ENCODE measurements at regions not wholly inside any gene's neighbourhood (a gene's known extent, or its start where the extent isn't known, plus 50 kb on each side); places are given as distances from the start of the nearest gene placed in this dataset.

DNA sequence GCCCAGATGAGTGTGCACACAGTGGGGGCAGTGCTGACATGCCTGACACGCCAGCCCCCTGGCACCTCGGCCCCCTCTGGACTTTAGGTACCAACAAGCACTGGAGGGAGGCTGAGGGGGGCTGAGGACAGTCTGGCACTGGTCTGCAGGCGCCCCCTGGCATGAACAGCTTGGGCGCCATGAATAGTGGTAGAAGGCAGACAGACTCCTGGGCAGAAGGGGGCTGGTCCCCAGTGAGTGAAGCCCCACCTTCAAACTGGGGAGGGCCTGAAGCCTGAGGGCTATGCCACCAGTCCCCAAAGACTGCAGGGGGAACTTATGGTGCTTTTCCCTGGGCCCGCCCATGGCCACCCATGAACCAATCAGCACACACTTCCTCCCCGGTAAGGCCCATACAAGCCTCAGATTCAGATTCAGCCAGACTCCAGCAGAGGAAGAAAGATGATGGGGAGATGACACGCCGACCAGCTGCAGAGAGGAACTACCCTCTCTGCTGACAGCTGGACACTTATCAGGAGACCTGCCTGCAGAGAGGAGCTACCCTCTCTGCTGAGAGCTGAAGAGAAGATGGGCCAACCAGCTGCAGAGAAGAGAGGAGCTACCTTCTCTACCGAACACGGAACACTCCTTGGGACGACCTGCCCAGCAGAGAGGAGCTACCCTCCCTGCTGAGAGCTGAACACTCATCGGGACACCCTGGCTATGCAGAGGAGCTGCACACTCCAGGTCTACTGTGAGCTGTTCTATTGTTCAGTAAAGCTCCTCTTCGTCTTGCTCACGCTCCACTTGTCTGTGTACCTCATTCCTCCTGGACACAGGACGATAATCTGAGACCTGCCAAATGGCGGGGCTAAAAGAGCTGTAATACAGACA, 324.5 kb downstream of the PCNX1 start:
- Histone ChIP-seq H3K4me3 (ENCODE audit: low read length) (no peak overlapping the region), H3K27ac (ENCODE audit: low read depth, low read length) (no peak overlapping the region), H3K27me3 (ENCODE audit: control insufficient read depth, insufficient read depth, low read length) (no peaks in the 10 kb centered on the region), H3K9ac (ENCODE audit: low read length) (no peak overlapping the region), H3K4me1 (ENCODE audit: control insufficient read depth, insufficient read depth, low read length) (no peaks in the 10 kb centered on the region), H3K36me3 (ENCODE audit: control insufficient read depth, insufficient read depth, low read length) (no peaks in the 10 kb centered on the region)

DNA sequence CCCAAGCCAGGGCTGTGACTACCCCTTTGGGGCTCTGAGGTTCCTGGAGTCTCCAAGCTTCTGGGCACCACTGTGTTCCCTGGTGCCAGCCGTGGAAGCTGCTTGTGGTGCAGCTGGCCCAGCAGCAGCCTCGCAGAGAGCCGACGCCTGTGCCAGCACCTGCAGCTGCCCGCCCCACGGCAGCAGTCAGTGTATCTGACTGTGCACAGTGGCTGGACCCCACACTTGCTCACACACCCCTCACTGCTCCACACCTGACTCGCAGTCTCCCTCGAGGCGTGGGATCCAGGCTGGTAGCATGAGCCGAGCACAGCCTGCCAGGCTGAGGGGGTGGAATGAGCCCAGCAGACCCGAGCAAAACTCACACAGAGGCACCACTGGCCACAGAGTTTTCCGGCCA, 325.2 kb downstream of the PCNX1 start:
- no peak overlapping the region for H3K9ac ChIP-seq (ENCODE audit: low read length)
- H3K27me3 ChIP-seq (ENCODE audit: control insufficient read depth, insufficient read depth, low read length), result no peaks in the 10 kb centered on the region
- no peak overlapping the region for H3K4me3 ChIP-seq (ENCODE audit: low read length)
- H3K4me1 ChIP-seq (ENCODE audit: control insufficient read depth, insufficient read depth, low read length), result no peaks in the 10 kb centered on the region
- H3K36me3 ChIP-seq (ENCODE audit: control insufficient read depth, insufficient read depth, low read length), result no peaks in the 10 kb centered on the region
- no peak overlapping the region for H3K27ac ChIP-seq (ENCODE audit: low read depth, low read length)

DNA sequence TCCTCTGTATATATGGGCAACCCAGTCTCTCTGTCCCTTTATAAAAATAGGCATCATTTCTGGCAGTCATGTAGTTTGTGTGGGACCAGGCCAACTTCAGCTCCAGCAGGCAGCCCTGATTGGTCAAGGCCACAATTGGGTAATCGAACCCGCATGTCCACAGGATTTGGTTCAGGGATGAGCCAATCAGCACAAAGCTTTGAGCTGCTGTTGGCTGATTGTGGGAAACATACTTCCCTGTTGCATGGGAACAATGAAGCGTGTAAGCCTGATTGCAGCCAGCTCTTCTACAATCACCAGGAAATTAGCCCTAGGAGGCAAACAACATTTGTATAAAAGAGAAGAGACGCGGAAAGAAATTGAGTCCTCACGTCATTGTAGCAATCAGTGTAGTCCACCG, 328.6 kb downstream of the PCNX1 start:
- H3K9ac ChIP-seq (ENCODE audit: low read length), result no peak overlapping the region
- H3K27ac ChIP-seq (ENCODE audit: low read depth, low read length), result no peak overlapping the region
- no peaks in the 10 kb centered on the region for H3K4me1 ChIP-seq (ENCODE audit: control insufficient read depth, insufficient read depth, low read length)
- H3K4me3 ChIP-seq (ENCODE audit: low read length), result no peak overlapping the region
- H3K36me3 ChIP-seq (ENCODE audit: control insufficient read depth, insufficient read depth, low read length), result no peaks in the 10 kb centered on the region
- no peaks in the 10 kb centered on the region for H3K27me3 ChIP-seq (ENCODE audit: control insufficient read depth, insufficient read depth, low read length)

DNA sequence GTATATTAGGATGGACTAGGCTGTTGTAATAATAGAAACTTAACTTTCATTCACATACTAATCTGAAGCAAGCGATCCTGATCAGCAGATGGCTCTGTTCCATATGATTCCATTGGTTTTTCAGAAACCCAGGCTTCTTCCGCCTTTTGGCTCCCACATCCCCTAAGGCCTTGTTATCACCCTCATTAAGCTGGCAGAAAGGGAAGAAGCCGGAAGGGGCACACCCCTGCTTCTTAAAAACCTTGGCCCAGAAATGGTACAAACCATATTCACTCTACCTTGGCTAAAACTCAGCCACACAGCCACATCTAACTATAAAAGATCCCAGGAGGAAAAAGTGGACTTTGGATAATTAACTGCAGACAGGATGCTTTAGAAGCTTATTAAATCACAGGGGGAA, 329.2 kb downstream of the PCNX1 start:
- Histone ChIP-seq H3K4me3 (ENCODE audit: low read length) (no peak overlapping the region), H3K27ac (ENCODE audit: low read depth, low read length) (no peak overlapping the region), H3K9ac (ENCODE audit: low read length) (no peak overlapping the region), H3K36me3 (ENCODE audit: control insufficient read depth, insufficient read depth, low read length) (no peaks in the 10 kb centered on the region), H3K27me3 (ENCODE audit: control insufficient read depth, insufficient read depth, low read length) (no peaks in the 10 kb centered on the region), H3K4me1 (ENCODE audit: control insufficient read depth, insufficient read depth, low read length) (no peaks in the 10 kb centered on the region)

DNA sequence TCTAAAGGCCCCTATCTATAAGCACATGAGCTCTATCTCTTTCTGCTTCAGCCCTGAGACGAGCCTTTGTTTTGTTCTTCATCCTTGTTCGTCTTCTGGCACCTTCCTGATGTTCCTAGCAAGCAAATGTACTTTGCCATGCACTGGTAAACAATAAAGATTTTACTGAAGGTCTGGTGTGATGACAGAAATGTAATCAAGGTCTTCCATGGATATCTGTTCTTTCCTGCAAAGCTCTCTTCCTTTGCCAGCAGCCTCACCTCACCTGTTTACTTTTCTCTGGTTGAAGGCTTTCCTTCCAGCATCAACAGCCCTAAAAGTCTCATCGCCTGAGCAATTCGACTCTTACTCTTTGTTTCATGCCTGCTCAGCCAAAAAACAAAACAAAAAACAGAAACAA, 330.3 kb downstream of the PCNX1 start:
- no peak overlapping the region for H3K27ac ChIP-seq (ENCODE audit: low read depth, low read length)
- H3K4me3 ChIP-seq (ENCODE audit: low read length), result no peak overlapping the region
- H3K4me1 ChIP-seq (ENCODE audit: control insufficient read depth, insufficient read depth, low read length), result peaks cover 4% of the 10 kb centered on the region
- H3K36me3 ChIP-seq (ENCODE audit: control insufficient read depth, insufficient read depth, low read length), result no peaks in the 10 kb centered on the region
- no peaks in the 10 kb centered on the region for H3K27me3 ChIP-seq (ENCODE audit: control insufficient read depth, insufficient read depth, low read length)
- no peak overlapping the region for H3K9ac ChIP-seq (ENCODE audit: low read length)

DNA sequence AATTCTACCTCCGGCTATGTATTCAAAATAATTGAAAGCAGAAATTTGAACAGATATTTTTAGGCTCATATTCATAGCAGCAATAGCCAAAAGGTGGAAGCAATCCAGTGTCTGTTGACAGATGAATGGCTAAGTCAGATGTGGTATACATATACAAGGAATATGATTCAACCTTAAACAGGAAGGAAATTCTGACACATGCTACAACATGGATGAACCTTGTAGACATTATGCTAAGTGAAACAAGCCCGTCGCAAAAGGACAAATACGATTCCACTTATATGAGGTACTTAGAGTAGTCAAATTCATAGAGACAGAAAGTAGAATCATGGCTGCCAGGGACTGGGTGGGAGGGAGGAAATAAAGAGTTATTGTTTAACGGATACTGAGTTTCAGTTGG, 331.6 kb downstream of the PCNX1 start:
- Histone ChIP-seq H3K4me3 (ENCODE audit: low read length) (no peak overlapping the region), H3K27me3 (ENCODE audit: control insufficient read depth, insufficient read depth, low read length) (no peaks in the 10 kb centered on the region), H3K9ac (ENCODE audit: low read length) (no peak overlapping the region)

DNA sequence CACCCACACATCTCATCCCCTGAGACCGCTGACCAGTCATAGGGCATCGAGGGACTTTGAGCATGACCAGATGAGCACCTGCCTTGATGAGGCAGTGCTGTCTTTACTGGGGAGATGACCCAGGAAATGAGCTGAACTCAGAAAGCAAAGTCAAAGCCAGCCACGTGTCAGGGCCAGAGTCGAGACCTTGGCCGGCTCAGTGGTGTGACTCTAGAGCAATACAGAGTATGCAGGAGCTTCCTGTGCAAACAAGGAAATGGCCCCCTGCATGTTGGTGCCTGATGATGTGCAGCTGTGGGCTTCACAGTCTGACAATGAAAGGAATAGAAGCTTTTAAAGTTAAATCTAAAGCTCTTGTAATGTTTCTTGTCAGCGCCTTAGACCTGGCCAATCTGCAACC, 332.9 kb downstream of the PCNX1 start:
- no peak overlapping the region for H3K9ac ChIP-seq (ENCODE audit: low read length)
- peaks cover 7% of the 10 kb centered on the region for H3K4me1 ChIP-seq (ENCODE audit: control insufficient read depth, insufficient read depth, low read length)
- no peaks in the 10 kb centered on the region for H3K27me3 ChIP-seq (ENCODE audit: control insufficient read depth, insufficient read depth, low read length)
- no peaks in the 10 kb centered on the region for H3K36me3 ChIP-seq (ENCODE audit: control insufficient read depth, insufficient read depth, low read length)
- H3K4me3 ChIP-seq (ENCODE audit: low read length), result no peak overlapping the region
- H3K27ac ChIP-seq (ENCODE audit: low read depth, low read length), result no peak overlapping the region

More for the DNA sequence above, 331.6 kb downstream of the PCNX1 start:
- H3K27ac ChIP-seq (ENCODE audit: low read depth, low read length), result no peak overlapping the region
- H3K36me3 ChIP-seq (ENCODE audit: control insufficient read depth, insufficient read depth, low read length), result no peaks in the 10 kb centered on the region
- peaks cover 7% of the 10 kb centered on the region for H3K4me1 ChIP-seq (ENCODE audit: control insufficient read depth, insufficient read depth, low read length)

DNA sequence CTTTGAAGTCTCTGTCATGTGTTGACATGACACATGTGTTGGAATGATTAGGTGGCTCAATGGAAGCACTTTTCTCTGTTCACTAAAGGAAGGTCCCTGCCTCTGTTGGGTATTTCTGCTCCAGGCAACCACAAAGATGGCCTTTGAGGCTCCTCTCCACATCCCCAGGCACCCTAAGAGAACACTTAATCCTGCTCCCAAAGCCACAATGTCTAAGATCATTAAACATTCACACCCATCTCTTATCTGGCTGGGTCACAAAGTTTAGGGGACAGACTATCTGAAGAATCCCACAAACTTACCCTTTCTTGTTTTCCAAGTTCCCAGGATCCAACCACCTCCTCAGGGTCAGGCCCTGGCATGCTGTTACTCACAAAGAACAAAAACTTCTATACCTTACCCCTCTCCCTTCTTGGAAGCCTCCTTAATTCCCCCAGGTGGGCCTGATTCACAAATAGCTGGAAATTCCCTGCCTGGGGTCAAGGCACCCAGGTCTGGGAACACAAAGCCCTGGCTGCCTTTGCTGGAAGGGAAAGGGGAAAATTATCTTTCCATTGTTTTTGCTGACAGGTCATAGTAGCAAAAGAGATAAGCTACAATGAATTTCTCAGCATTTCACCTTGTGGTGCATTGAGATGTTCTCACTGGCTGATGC, 333.7 kb downstream of the PCNX1 start:
- Histone ChIP-seq H3K27ac (ENCODE audit: low read depth, low read length) (no peak overlapping the region), H3K36me3 (ENCODE audit: control insufficient read depth, insufficient read depth, low read length) (no peaks in the 10 kb centered on the region), H3K9ac (ENCODE audit: low read length) (no peak overlapping the region), H3K4me3 (ENCODE audit: low read length) (no peak overlapping the region), H3K4me1 (ENCODE audit: control insufficient read depth, insufficient read depth, low read length) (peaks cover 7% of the 10 kb centered on the region), H3K27me3 (ENCODE audit: control insufficient read depth, insufficient read depth, low read length) (no peaks in the 10 kb centered on the region)

DNA sequence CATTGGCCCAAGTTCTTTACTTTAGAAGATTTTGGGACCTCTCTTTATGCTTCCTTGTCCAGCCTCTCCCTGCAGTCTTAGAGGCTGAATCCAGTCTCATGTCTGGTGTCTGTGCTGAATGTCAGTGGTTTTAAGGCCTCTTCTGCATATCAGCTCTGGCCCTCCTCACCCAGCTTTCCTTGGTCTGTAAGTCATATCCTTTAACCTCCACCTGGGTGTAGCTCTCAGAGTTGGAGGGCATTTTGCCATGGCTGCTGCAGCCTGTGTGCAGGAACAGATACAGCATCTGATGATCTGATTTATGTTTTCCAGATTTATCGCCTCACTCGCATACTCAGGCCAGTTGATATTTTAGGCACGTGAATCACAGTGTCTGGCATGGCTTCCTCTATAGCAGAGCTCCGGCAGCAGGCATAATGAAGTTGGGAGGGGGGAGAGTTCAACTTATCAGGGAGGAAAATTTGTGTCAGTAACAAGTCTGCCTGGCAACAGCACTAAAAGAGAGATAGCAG, 335.0 kb downstream of the PCNX1 start:
- Histone ChIP-seq H3K9ac (ENCODE audit: low read length) (no peak overlapping the region), H3K27me3 (ENCODE audit: control insufficient read depth, insufficient read depth, low read length) (no peaks in the 10 kb centered on the region), H3K4me1 (ENCODE audit: control insufficient read depth, insufficient read depth, low read length) (peaks cover 7% of the 10 kb centered on the region), H3K36me3 (ENCODE audit: control insufficient read depth, insufficient read depth, low read length) (no peaks in the 10 kb centered on the region), H3K27ac (ENCODE audit: low read depth, low read length) (no peak overlapping the region), H3K4me3 (ENCODE audit: low read length) (no peak overlapping the region)

DNA sequence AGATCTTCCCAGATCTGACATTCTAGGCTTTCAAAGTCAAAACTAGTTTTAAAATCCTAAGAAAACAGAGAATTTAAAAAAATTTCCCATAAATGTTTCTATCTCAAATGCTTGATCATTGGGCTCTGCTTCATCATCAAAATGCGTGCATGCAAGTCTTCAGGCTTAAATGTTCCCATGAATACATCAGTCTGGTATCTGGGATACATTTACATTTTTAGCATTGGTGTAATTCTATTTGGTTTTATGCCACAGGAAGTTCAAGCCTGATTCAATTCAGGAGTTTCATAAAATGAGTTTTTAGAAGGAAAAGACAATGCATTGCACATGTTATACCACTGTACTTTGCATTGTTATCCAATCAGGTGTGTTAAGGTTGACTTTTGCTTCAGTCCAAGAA, 336.4 kb downstream of the PCNX1 start:
- peaks cover 7% of the 10 kb centered on the region for H3K4me1 ChIP-seq (ENCODE audit: control insufficient read depth, insufficient read depth, low read length)
- no peaks in the 10 kb centered on the region for H3K36me3 ChIP-seq (ENCODE audit: control insufficient read depth, insufficient read depth, low read length)
- H3K27me3 ChIP-seq (ENCODE audit: control insufficient read depth, insufficient read depth, low read length), result no peaks in the 10 kb centered on the region

DNA sequence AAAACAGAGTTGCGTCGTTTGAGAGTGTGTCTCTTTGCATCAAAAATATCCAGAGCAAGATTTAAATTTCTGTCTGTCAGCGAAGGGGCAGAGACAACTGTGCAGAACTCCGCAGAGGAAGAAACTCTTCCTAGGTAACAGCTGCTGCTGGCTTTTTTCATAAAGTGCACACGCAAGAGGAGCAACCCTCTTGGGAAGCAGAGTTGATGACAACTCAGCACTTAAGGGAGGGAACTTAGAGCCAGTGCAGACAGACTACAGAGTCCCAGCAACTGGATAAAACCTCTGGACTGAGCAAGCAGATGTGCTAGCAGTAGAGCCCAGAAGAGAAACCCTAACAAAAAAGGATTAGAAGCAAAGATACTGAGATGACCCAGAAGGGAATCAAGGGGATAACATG, 337.1 kb downstream of the PCNX1 start:
- Histone ChIP-seq H3K27me3 (ENCODE audit: control insufficient read depth, insufficient read depth, low read length) (no peaks in the 10 kb centered on the region), H3K4me1 (ENCODE audit: control insufficient read depth, insufficient read depth, low read length) (peaks cover 7% of the 10 kb centered on the region), H3K36me3 (ENCODE audit: control insufficient read depth, insufficient read depth, low read length) (no peaks in the 10 kb centered on the region), H3K4me3 (ENCODE audit: low read length) (no peak overlapping the region), H3K9ac (ENCODE audit: low read length) (no peak overlapping the region), H3K27ac (ENCODE audit: low read depth, low read length) (no peak overlapping the region)

More for the DNA sequence above, 336.4 kb downstream of the PCNX1 start:
- no peak overlapping the region for H3K27ac ChIP-seq (ENCODE audit: low read depth, low read length)
- no peak overlapping the region for H3K9ac ChIP-seq (ENCODE audit: low read length)
- H3K4me3 ChIP-seq (ENCODE audit: low read length), result no peak overlapping the region

DNA sequence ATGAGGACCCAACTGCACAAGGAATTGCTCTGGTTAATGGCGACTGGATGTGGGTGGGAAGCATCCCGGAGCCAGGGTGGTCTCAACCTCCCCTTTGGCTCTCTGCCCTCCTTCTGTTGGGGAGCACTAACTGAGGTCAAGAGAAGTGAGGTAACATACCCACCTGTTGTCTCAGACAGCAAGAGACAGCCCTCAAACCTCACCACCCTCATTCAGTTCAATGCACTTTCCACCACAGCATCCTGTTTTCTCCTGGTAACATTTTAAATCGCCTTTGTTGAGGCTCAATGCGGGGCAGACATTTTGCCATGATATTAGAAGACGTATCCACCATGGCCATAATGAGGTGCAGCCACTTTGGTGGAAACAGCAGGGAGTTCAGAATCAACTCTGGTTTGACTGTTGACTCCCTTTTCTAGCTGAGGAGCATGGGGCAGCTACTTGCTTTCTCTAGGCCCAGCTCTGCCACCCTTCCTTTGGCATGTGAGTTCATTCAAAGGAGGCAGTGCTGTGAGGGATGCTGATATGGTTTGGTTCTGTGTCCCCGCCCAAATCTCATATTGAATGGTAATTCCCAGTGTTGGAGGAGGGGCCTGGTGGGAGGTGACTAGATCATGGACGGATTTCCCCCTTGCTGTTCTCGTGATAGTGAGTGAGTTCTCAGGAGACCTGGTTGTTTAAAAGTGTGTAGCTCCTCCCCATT, 338.6 kb downstream of the PCNX1 start:
- Histone ChIP-seq H3K9ac (ENCODE audit: low read length) (no peak overlapping the region), H3K4me3 (ENCODE audit: low read length) (no peak overlapping the region), H3K4me1 (ENCODE audit: control insufficient read depth, insufficient read depth, low read length) (peaks cover 7% of the 10 kb centered on the region), H3K27ac (ENCODE audit: low read depth, low read length) (no peak overlapping the region), H3K27me3 (ENCODE audit: control insufficient read depth, insufficient read depth, low read length) (no peaks in the 10 kb centered on the region), H3K36me3 (ENCODE audit: control insufficient read depth, insufficient read depth, low read length) (no peaks in the 10 kb centered on the region)

Measured in rectal smooth muscle tissue (tissue), 1 donor.